ENCODE measurements at regions not wholly inside any gene's neighbourhood (a gene's known extent, or its start where the extent isn't known, plus 50 kb on each side); places are given as distances from the start of the nearest gene placed in this dataset.

DNA sequence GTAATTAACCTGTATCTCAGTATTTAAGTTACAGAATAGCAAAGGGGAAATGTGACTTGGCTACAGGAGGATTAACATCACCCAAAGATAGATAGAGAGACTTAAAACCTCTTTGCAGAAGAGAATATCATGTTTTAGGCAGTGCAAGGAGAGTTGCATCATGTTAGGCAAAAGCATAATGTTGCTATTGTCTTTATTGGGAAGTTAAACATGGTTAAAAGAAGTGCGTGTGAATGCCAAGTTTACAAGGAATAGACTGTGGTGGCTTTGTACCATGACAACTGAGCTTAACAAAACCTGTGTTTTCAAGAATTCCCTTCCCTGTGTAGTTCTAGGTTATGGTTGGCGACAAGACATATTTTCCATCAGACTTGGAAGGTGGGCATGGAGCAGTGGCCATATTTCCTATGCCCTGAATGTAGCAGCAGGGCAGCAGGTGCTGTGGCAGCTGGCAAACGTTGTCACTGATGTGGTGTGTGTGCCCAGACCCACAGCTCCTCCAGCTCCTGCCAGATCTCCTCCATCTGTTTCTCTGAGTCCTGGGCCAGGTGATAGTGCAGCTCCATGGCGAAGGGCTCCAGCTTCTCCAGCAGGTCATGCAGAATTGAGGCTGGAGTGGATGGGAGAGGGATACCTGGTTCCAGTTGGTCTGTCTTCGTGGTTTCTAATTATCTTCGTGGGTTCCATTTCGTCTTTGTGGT lies 163.3 kb downstream of the QRSL1 start:
- H3K27me3 ChIP-seq (ENCODE audit: low read depth): peaks cover 32% of the 10 kb centered on the region
- H3K36me3 ChIP-seq: no peaks in the 10 kb centered on the region
- no peak for TF ChIP-seq CTCF (IDR thresholded peaks at IDR 0.05; ENCODE audit: borderline replicate concordance)
- intact Hi-C loops (cut with micrococcal nuclease): no loop called here
- H3K4me1 ChIP-seq: no peaks in the 10 kb centered on the region
- H3K9me3 ChIP-seq (replicated peaks): no peaks in the 10 kb centered on the region
- no peak overlapping the region for H3K4me3 ChIP-seq
- H3K27ac ChIP-seq (replicated peaks): no peak overlapping the region
- DNase-seq: no peak

DNA sequence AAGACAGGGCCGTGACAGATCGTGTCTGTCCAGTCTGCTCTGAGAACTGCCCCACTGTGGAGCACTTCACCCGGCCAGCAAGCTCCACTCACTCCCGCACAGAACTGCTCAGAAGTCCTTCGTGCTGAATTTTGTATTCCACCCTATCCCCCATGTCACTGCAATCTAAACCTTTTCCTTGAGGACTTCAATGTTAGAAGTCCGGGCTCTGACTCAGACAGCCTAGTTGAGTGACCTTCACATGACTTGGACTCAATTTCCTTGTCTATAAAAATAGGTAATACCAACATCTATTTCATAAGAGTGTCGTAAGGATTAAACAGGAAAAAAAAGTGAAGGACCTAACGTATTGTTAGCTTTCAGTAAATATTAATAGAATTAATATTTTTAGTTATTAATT lies 161.6 kb downstream of the QRSL1 start:
- H3K36me3 ChIP-seq: no peaks in the 10 kb centered on the region
- intact Hi-C loops (cut with micrococcal nuclease): no loop called here
- H3K27me3 ChIP-seq (ENCODE audit: low read depth): peaks cover 27% of the 10 kb centered on the region
- H3K27ac ChIP-seq (replicated peaks): no peak overlapping the region
- no peak for TF ChIP-seq CTCF (IDR thresholded peaks at IDR 0.05; ENCODE audit: borderline replicate concordance)
- H3K4me3 ChIP-seq: no peak overlapping the region
- no peaks in the 10 kb centered on the region for H3K4me1 ChIP-seq
- no peaks in the 10 kb centered on the region for H3K9me3 ChIP-seq (replicated peaks)
- no peak for DNase-seq

DNA sequence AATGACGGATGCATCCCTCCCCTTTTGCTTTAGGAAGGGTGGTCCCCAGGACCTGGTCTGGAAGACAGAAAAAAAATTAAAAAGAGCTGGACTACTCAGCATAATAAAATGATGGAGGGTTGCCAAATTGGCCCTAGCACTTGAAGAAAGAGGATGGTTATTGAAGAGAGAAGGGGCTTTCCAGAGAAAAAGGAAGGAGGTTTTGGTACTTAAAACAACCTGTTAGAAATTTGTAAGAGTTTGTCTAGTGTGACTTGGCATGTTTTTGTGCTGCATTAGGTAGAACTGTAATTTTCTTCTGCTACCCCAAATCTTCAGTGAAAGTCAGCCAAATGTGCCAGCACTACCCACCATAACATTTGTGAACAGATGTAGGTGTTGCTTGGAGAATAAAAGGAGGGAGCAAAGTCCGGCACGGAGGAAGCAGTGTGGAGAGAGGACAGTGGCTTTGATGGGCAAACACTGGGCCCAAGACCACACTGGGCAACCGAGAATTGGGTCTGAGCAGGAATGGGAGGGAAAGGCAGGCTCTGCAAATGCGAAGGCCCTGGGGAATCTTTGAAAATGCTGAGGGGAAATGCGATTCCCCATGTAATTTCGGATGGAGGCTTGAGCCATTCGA lies 160.9 kb downstream of the QRSL1 start:
- H3K4me3 ChIP-seq: no peak overlapping the region
- no peaks in the 10 kb centered on the region for H3K9me3 ChIP-seq (replicated peaks)
- no peak for DNase-seq
- H3K27ac ChIP-seq (replicated peaks): no peak overlapping the region
- H3K36me3 ChIP-seq: no peaks in the 10 kb centered on the region
- H3K4me1 ChIP-seq: no peaks in the 10 kb centered on the region
- intact Hi-C loops (cut with micrococcal nuclease): no loop called here
- no peak for TF ChIP-seq CTCF (IDR thresholded peaks at IDR 0.05; ENCODE audit: borderline replicate concordance)
- peaks cover 30% of the 10 kb centered on the region for H3K27me3 ChIP-seq (ENCODE audit: low read depth)

DNA sequence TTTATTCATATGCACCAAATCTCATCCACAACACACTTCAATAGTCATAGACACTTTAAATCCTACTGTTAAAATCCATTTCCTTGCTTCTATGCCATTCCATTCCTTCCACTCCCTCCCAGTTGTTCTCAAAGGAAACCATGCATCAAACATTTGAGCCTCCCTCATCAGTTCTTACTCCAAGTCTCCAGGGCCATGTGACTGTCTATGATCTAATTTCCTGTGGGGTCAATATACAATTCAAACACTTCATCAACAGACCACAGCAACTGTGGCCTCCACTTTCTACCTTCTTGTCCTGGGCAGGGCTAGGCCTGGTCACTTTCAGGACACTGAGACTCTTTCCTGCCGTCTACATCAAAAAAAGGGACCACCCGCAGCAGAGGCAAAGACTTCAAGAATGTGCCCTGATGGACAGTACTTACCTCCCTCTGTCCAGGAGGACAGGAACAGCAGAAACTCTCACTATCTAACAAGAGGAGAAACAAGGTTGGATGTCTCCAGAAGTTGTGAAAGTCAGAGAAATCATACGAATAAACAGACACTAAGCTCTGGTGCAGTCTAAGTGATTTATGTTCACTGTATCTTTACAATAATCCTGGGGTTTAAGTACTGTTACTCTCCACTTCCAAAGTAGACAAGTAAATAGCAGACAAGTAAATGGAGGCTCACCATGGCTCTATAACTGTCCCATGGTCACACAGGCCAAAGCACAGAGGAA lies 160.2 kb downstream of the QRSL1 start:
- no peak for DNase-seq
- Histone ChIP-seq H3K9me3 (replicated peaks) (no peaks in the 10 kb centered on the region), H3K27me3 (ENCODE audit: low read depth) (peaks cover 33% of the 10 kb centered on the region), H3K4me3 (no peak overlapping the region), H3K27ac (replicated peaks) (no peak overlapping the region), H3K36me3 (no peaks in the 10 kb centered on the region), H3K4me1 (no peaks in the 10 kb centered on the region)
- TF ChIP-seq CTCF (IDR thresholded peaks at IDR 0.05; ENCODE audit: borderline replicate concordance): no peak
- intact Hi-C loops (cut with micrococcal nuclease): no loop called here

GRCh38 chr6:106788761-106789160 lies 159.4 kb downstream of the QRSL1 start:
- Histone ChIP-seq H3K4me1 (no peaks in the 10 kb centered on the region), H3K27me3 (ENCODE audit: low read depth) (peaks cover 31% of the 10 kb centered on the region), H3K27ac (replicated peaks) (no peak overlapping the region), H3K9me3 (replicated peaks) (no peaks in the 10 kb centered on the region), H3K4me3 (no peak overlapping the region), H3K36me3 (no peaks in the 10 kb centered on the region)
- no peak for DNase-seq
- TF ChIP-seq CTCF (IDR thresholded peaks at IDR 0.05; ENCODE audit: borderline replicate concordance): no peak
- intact Hi-C loops (cut with micrococcal nuclease): no loop called here

Measured in left ventricle myocardium inferior (tissue), 1 donor.